Activated naive CD8-positive, alpha-beta T cell treated with anti-CD3 and anti-CD28 coated beads, Interleukin-2, amount 10 ng/mL, durations not matched to agents 7 days and 5 days (primary cell): ENCODE measurements at regions not wholly inside any gene's neighbourhood (a gene's known extent, or its start where the extent isn't known, plus 50 kb on each side); places are given as distances from the start of the nearest gene placed in this dataset.

ENCODE experiments used
- ATAC-seq: fragments of 150-1000 bp; cut with Tn5 transposase; one replicate; pipeline ENCODE4 v1.10.0; 2021; ENCODE audit warnings: low read depth, moderate library complexity
- POLR2A ChIA-PET: fragments of 350-600 bp; sonication (Branson Sonifier 250); formaldehyde crosslinking; loops from one replicate; lab custom pipeline; 2021; ENCODE audit warnings: antibody characterized with exemption; lab: Charles Lee
- DNase-seq: peaks from one replicate; pipeline ENCODE4 v3.0.0; 2021
- H3K27ac Mint-ChIP-seq: one replicate; pipeline ENCODE4 v1.8.0; 2022; ENCODE audit warnings: mild to moderate bottlenecking, mixed read lengths
- H3K27me3 Mint-ChIP-seq: one replicate; pipeline ENCODE4 v1.8.0; 2022; ENCODE audit warnings: mild to moderate bottlenecking, moderate library complexity, mixed read lengths
- H3K36me3 Mint-ChIP-seq: one replicate; pipeline ENCODE4 v1.8.0; 2021; ENCODE audit warnings: mild to moderate bottlenecking, mixed read lengths
- H3K4me1 Mint-ChIP-seq: one replicate; pipeline ENCODE4 v1.8.0; 2021; ENCODE audit warnings: mixed read lengths
- H3K4me3 Mint-ChIP-seq: one replicate; pipeline ENCODE4 v1.8.0; 2022; ENCODE audit warnings: mild to moderate bottlenecking, moderate library complexity, mixed read lengths
- H3K9me3 Mint-ChIP-seq: one replicate; pipeline ENCODE4 v1.8.0; 2021; ENCODE audit warnings: mixed read lengths

DNA sequence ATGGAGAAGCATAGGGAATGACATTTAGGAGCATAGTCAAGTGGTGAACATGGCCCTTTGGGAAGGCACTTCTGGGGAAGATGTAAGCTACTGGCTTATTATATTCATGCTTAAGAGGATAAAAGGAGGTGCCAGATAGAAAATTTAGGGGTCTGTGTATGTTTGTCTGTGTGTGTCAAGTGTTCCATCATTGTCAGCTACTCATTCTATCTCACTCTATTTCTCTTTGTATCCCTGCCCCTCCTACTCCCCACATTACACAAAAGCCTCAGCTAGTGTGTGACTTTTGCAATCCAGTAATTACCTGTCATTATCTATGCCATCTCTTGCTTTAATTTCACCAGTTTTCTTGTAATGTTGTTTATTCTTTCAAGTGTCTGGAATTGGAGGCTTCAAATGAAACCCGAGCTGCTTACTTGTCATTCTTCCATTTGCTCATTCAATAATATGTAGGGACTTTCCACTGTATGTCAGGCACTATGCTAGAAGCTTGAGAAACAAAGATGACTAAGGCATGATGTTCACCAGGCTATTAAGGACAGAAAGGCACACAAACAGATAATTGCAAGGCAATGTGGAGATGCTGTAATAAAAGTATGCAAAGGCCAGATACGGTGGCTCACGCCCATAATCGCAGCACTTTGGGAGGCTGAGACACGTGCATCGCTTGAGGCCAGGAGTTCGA lies 229.8 kb upstream of the TEX13C start:
- H3K36me3 Mint-ChIP-seq: no peaks in the 10 kb centered on the region
- no peaks in the 10 kb centered on the region for H3K4me1 Mint-ChIP-seq
- DNase-seq (no peak), ATAC-seq (no peak)
- no peak overlapping the region for H3K27ac Mint-ChIP-seq
- H3K27me3 Mint-ChIP-seq: no peaks in the 10 kb centered on the region
- no peak overlapping the region for H3K4me3 Mint-ChIP-seq
- POLR2A ChIA-PET: no interaction called here
- H3K9me3 Mint-ChIP-seq: no peaks in the 10 kb centered on the region

DNA sequence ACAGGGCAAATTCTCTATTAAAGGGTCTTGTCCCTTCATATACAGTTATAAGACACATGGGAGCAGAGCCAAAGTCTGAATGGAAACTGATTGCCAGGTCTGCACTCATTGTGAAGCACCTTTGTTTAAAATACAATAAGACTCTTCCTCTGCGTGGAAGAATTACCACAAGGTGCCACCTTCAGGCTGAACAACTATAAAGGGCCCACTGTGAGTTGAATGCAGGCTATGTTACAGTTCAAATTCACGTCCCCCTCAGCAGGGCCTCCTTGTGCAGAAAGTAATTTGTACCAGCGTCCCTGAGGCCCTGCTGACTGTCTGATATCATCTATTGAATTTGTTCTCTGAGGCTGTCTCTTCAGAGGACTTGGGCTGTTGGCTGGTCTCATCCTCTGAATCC lies 225.8 kb upstream of the TEX13C start:
- Mint-ChIP-seq H3K36me3 (no peaks in the 10 kb centered on the region), H3K4me3 (no peak overlapping the region), H3K27me3 (no peaks in the 10 kb centered on the region), H3K4me1 (no peaks in the 10 kb centered on the region), H3K9me3 (no peaks in the 10 kb centered on the region), H3K27ac (no peak overlapping the region)
- no peak for DNase-seq
- no peak for ATAC-seq
- POLR2A ChIA-PET: no interaction called here

DNA sequence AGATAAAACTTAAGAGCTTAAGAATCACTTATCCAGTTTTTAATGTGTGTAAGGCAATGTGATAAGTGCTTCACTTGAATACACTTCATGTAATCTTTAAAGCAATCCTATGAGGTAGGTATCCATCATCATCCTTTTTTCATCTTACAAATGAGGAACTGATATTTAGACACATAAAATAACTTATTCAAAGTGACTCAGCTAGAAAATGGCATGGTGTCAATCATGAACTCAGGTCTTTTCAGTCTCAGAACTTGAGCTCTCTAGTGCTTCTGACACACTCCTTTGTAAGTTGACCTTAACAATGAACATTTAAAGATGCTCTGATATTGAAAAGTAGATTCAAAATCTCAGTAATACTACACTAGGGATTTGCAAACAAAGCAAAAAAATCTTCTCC lies 224.8 kb upstream of the TEX13C start:
- Mint-ChIP-seq H3K27ac (no peak overlapping the region), H3K36me3 (no peaks in the 10 kb centered on the region), H3K27me3 (no peaks in the 10 kb centered on the region), H3K9me3 (no peaks in the 10 kb centered on the region), H3K4me1 (no peaks in the 10 kb centered on the region), H3K4me3 (no peak overlapping the region)
- POLR2A ChIA-PET: no interaction called here
- no peak for DNase-seq
- ATAC-seq: no peak

DNA sequence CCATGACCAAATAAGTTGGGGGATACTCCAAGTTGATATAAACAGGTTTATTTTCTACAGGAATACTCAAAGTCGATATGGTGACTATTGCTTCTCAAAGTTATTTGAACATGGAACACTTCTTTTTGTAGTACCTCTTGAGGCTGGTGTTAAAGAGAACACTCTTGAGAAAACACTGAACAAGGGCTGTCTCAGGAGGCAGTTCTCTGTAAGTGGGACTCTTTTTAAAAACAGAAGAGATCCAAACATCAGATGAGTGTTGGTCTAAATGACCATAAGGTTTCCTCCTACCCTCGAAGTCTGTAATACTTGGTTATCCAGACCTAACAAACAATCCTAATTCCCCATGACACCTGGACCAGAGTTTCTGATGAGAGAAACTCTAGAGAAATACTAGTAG lies 223.2 kb upstream of the TEX13C start:
- Mint-ChIP-seq H3K4me3 (no peak overlapping the region), H3K27me3 (no peaks in the 10 kb centered on the region), H3K9me3 (no peaks in the 10 kb centered on the region), H3K36me3 (no peaks in the 10 kb centered on the region), H3K4me1 (no peaks in the 10 kb centered on the region), H3K27ac (no peak overlapping the region)
- POLR2A ChIA-PET: no interaction called here
- no peak for DNase-seq
- ATAC-seq: no peak

DNA sequence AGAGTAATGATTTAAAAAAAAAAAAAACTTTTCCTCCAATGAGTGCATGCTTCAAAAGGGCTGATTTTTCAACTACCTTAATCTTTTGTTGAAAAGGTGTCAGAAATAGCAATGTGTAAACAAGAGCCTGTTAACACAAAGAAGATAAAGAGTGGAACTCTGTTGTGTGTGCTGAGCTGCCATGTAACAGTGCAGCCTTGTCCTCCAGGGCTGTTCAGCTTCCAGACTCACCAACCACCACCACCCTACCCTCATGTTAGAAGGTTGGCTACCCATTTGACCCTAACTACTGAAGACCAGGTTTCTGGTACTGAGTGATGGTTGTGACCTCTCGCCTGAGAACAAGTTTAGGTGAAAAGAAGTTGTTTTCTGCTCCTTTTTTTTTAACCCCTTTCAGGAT lies 222.8 kb upstream of the TEX13C start:
- ATAC-seq (no peak), DNase-seq (no peak)
- H3K36me3 Mint-ChIP-seq: no peaks in the 10 kb centered on the region
- no peaks in the 10 kb centered on the region for H3K4me1 Mint-ChIP-seq
- H3K4me3 Mint-ChIP-seq: no peak overlapping the region
- H3K27me3 Mint-ChIP-seq: no peaks in the 10 kb centered on the region
- no peaks in the 10 kb centered on the region for H3K9me3 Mint-ChIP-seq
- H3K27ac Mint-ChIP-seq: no peak overlapping the region
- POLR2A ChIA-PET: no interaction called here

DNA sequence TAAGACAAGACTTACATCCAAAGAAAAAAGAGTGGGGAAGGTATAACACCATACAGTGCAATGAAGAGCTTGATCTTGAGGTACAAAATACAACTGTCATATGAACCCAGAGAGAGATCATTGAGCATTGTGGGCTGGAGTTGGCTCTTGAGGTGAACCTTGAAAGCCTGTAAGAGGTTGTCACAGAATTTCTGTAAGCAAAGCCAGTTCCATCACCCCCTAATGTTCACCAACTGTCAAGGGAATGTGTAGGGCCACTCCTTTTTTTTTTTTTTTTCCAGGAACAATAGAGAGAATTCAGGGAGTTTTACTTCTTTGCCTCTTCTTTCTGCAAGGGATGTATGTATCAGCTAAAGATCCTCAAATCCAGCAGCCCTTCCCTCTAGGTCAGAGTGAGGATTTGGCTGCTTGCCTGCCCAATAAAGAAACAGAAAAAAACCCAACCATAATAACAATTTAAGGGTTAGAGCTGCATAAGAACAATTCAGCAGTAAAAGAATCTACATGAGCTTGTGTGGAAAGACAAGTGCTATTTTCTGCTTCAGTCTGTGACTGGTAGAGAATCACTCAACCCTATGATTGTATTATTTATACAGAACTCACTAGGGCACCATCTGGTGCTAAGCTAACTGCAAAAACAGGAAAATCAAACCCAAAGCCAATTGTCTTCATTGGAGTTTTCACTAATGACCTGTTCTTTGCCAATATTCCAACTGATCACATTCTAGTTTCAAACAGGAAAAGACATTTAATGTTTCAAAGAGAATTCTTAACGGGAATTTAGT lies 217.5 kb upstream of the TEX13C start:
- no peak overlapping the region for H3K4me3 Mint-ChIP-seq
- no peaks in the 10 kb centered on the region for H3K27me3 Mint-ChIP-seq
- ATAC-seq: no peak
- no peak for DNase-seq
- H3K4me1 Mint-ChIP-seq: no peaks in the 10 kb centered on the region
- H3K36me3 Mint-ChIP-seq: no peaks in the 10 kb centered on the region
- H3K9me3 Mint-ChIP-seq: no peaks in the 10 kb centered on the region
- H3K27ac Mint-ChIP-seq: no peak overlapping the region
- POLR2A ChIA-PET: no interaction called here

DNA sequence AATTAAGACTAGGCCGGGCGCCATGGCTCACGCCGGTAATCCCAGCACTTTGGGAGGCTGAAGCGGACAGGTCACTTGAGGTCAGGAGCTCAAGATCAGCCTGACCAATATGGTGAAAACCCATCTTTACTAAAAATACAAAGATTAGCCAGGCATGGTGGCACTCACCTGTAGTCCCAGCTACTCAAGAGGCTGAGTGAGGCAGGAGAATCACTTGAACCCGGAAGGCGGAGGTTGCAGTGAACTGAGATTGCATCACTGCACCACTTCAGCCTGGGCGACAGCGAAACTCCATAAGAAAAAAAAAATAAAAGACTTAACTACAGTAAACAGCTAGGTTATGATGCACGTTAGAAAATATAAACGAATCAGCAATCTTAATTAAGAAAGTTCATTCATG lies 216.0 kb upstream of the TEX13C start:
- Mint-ChIP-seq H3K9me3 (no peaks in the 10 kb centered on the region), H3K27ac (no peak overlapping the region), H3K4me3 (no peak overlapping the region), H3K4me1 (no peaks in the 10 kb centered on the region), H3K27me3 (no peaks in the 10 kb centered on the region), H3K36me3 (no peaks in the 10 kb centered on the region)
- ATAC-seq (no peak), DNase-seq (no peak)
- POLR2A ChIA-PET: no interaction called here

DNA sequence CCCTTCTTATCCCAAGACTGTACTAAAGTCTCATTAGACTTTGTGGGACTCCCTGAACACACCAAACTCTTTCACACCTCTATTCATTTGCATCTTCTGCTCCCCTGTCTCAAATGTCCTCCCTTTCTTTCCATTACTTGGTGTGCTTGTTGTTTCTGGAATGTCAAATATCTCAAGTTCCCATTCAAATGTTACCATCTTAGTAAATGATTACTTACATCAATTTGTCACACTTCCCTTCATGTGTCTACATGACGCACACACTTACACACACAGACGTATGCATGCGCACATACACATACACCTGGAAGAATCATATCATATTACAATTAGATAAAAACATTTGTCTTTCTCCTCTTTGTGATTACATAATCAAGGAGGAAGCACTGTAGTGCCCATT lies 210.8 kb upstream of the TEX13C start:
- ATAC-seq: no peak
- no peak overlapping the region for H3K27ac Mint-ChIP-seq
- peaks cover 1% of the 10 kb centered on the region for H3K9me3 Mint-ChIP-seq
- no peak overlapping the region for H3K4me3 Mint-ChIP-seq
- POLR2A ChIA-PET: no interaction called here
- H3K4me1 Mint-ChIP-seq: no peaks in the 10 kb centered on the region
- H3K36me3 Mint-ChIP-seq: no peaks in the 10 kb centered on the region
- no peaks in the 10 kb centered on the region for H3K27me3 Mint-ChIP-seq
- no peak for DNase-seq

DNA sequence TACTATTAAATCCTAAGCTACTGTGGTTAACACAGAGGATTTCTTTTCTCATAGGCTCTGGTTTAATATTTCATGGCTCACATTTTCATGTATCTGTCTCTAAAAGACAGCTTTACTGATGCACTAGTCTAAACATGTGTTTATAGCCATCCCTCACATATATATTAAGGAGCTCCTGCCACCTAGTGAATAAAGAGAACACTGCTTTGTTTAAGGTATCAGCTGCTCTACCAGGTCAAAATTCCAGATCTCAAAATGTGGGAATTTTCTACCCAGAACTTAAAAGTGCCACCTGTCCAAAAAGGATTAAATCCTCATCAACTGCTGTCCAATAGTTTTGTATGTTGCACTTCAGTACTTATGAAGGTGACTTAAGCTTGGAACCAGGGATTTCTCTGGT lies 188.5 kb upstream of the TEX13C start:
- H3K4me1 Mint-ChIP-seq: peaks cover 2% of the 10 kb centered on the region
- H3K27me3 Mint-ChIP-seq: no peaks in the 10 kb centered on the region
- peaks cover 2% of the 10 kb centered on the region for H3K36me3 Mint-ChIP-seq
- POLR2A ChIA-PET: no interaction called here
- ATAC-seq (no peak), DNase-seq (no peak)
- H3K4me3 Mint-ChIP-seq: no peak overlapping the region
- no peak overlapping the region for H3K27ac Mint-ChIP-seq
- H3K9me3 Mint-ChIP-seq: peaks cover 2% of the 10 kb centered on the region

DNA sequence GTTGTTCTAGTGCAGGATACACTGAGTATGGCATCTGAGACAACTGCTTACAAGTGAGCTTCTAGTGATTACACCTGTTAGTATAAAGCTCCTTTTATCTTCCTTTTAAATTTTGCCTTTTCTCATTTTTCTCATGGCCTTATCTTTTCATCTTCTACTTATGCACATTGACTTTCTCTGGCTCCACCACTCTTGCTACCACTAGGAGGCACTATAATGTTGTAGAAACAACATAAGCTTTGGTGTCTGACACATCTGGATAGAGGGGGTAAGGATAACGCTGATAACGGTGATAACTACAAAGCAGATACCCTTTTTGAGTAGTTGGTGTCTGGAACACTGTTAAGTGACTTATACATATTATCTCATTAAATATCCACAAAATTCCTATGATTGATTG lies 187.4 kb upstream of the TEX13C start:
- DNase-seq (no peak), ATAC-seq (no peak)
- POLR2A ChIA-PET: no interaction called here
- Mint-ChIP-seq H3K27me3 (no peaks in the 10 kb centered on the region), H3K36me3 (peaks cover 2% of the 10 kb centered on the region), H3K9me3 (peaks cover 2% of the 10 kb centered on the region), H3K27ac (no peak overlapping the region), H3K4me1 (peaks cover 2% of the 10 kb centered on the region), H3K4me3 (no peak overlapping the region)

DNA sequence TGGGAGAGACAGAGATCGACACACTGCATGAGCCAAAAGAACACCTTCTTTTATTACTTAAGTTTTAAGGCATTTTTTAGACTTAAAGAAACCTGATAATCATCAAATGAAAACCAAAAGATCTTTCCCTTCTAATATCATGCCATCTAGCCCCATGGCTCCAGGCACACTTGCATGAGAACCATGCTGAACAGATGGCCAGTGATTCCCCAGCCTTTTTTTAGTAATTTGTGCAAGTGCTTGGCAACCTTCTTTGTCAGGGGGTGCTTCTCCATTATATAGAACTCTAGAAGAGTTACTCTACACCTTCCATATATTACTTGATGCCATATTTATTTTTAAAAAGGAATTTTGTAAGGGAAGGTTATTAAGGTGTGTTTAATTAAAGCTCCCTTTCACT lies 182.2 kb upstream of the TEX13C start:
- H3K9me3 Mint-ChIP-seq: no peaks in the 10 kb centered on the region
- no peak for DNase-seq
- H3K27ac Mint-ChIP-seq: no peak overlapping the region
- no peak for ATAC-seq
- H3K4me1 Mint-ChIP-seq: no peaks in the 10 kb centered on the region
- POLR2A ChIA-PET: no interaction called here
- no peak overlapping the region for H3K4me3 Mint-ChIP-seq
- no peaks in the 10 kb centered on the region for H3K27me3 Mint-ChIP-seq
- no peaks in the 10 kb centered on the region for H3K36me3 Mint-ChIP-seq

DNA sequence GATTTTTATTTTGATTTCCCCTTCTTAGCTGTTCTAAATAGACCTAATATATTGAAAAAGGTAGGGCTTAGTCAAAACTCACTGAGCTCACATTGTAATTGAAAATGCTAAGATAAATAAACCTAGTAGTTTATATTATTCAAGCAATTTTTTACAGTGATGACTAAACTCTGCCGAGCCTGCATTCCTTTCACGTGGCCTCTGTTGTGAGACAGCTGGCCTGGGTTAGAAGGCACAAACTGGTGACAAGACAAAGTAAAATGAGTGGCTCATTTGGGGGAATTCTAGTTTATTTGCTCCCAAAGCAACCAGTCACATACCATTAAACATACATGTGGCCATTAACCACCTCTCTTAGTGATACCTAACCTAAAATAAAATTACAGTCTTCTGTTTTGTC lies 169.4 kb upstream of the TEX13C start:
- Mint-ChIP-seq H3K27me3 (no peaks in the 10 kb centered on the region), H3K36me3 (no peaks in the 10 kb centered on the region), H3K27ac (no peak overlapping the region), H3K4me1 (no peaks in the 10 kb centered on the region), H3K4me3 (no peak overlapping the region), H3K9me3 (no peaks in the 10 kb centered on the region)
- POLR2A ChIA-PET: no interaction called here
- no peak for ATAC-seq
- no peak for DNase-seq

DNA sequence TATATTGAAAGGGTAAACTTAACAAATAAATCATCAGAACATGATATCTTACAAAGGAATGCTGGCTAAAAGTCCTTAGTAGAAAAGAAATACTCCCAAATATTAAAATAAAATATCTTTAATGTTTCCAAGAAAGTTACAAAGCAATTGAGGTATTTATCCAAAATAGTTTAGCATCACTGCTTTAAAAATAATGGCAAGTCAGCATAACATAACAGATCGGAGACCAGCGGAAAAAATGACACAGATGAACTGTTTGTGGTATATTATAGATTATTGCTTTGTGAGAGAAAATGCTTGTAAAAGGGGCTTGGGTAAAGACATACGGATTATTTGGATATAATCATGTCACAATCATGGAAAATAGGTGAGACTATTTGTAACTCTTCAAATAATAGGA lies 168.5 kb upstream of the TEX13C start:
- no peaks in the 10 kb centered on the region for H3K27me3 Mint-ChIP-seq
- POLR2A ChIA-PET: no interaction called here
- H3K4me3 Mint-ChIP-seq: no peak overlapping the region
- ATAC-seq: no peak
- no peaks in the 10 kb centered on the region for H3K9me3 Mint-ChIP-seq
- H3K27ac Mint-ChIP-seq: no peak overlapping the region
- no peaks in the 10 kb centered on the region for H3K36me3 Mint-ChIP-seq
- no peak for DNase-seq
- H3K4me1 Mint-ChIP-seq: no peaks in the 10 kb centered on the region

DNA sequence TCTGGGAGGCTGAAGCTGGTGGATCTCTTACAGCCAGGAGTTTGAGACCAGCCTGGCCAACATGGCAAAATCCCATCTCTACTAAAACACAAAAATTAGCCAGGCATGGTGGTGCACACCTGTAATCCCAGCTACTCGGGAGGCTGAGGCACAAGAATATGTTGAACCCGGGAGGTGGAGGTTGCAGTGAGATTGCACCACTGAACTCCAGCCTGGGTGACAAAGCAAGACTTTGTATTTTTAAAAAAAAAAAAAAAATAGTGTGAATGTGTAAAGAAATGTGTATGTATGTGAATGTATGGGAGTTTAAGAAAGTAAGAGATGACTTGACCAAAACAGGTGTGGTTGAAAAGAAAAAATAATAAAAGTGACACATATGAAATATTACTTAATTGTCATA lies 167.7 kb upstream of the TEX13C start:
- no peak for DNase-seq
- Mint-ChIP-seq H3K4me3 (no peak overlapping the region), H3K9me3 (no peaks in the 10 kb centered on the region), H3K27ac (no peak overlapping the region), H3K4me1 (no peaks in the 10 kb centered on the region), H3K27me3 (no peaks in the 10 kb centered on the region), H3K36me3 (no peaks in the 10 kb centered on the region)
- POLR2A ChIA-PET: no interaction called here
- no peak for ATAC-seq
